ENCODE measurements at regions not wholly inside any gene's neighbourhood (a gene's known extent, or its start where the extent isn't known, plus 50 kb on each side); places are given as distances from the start of the nearest gene placed in this dataset.

DNA sequence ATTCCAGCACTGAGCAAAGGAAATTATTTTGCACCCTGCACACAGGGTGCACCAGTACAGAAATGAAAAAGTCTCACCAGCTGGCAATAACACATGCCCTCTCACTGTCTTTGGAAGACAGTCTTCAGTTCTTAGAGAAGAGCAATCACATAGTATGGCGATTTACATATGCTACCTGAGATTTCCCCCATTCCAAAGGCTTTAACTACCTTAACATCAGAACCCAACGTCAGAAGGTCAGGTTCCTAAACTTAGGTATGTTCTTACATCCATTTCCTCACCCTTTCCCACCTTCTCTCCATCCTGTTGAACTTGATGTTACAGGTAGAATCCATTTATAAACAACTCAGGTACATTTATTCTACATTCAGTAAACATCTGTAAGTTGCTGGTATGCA lies 167.8 kb downstream of the PAWR start:
- peaks cover 30% of the 10 kb centered on the region for H3K4me1 ChIP-seq (ENCODE audit: insufficient read depth)
- ATAC-seq (peak; percentile 75), DNase-seq (ENCODE audit: low spot score) (peak; percentile 60)
- no peak overlapping the region; the same call in 2 of the 3 replicates for H3K4me3 Mint-ChIP-seq
- H3K4me3 ChIP-seq = peak overlapping the region; percentile 33; the same call in 1 of the 2 replicates
- no peaks in the 10 kb centered on the region; the same call in 1 of the 2 replicates for H3F3A ChIP-seq (replicated peaks; ENCODE audit: low read depth)
- no peaks in the 10 kb centered on the region for H4K20me1 ChIP-seq (replicated peaks; ENCODE audit: insufficient read depth)
- no peaks in the 10 kb centered on the region for H3K27me3 Mint-ChIP-seq (ENCODE audit: insufficient read depth, low read depth, poor library complexity)
- H3K9me3 Mint-ChIP-seq = no peaks in the 10 kb centered on the region
- H3K27ac ChIP-seq (ENCODE audit: low read depth) = peak overlapping the region; percentile 76; the same call in 1 of the 2 replicates
- H3K79me2 ChIP-seq (replicated peaks; ENCODE audit: insufficient read depth) = no peaks in the 10 kb centered on the region
- H3K4me2 ChIP-seq = peak overlapping the region; percentile 63
- peaks cover 33% of the 10 kb centered on the region for H3K4me1 Mint-ChIP-seq
- no peaks in the 10 kb centered on the region; the same call in 2 of the 3 replicates for H3K36me3 Mint-ChIP-seq (ENCODE audit: low read depth)
- no peak overlapping the region for H2AFZ ChIP-seq
- H3K36me3 ChIP-seq (ENCODE audit: insufficient read depth) = no peaks in the 10 kb centered on the region
- no peak overlapping the region for H3K27ac Mint-ChIP-seq
- TF ChIP-seq, protein P1, sequence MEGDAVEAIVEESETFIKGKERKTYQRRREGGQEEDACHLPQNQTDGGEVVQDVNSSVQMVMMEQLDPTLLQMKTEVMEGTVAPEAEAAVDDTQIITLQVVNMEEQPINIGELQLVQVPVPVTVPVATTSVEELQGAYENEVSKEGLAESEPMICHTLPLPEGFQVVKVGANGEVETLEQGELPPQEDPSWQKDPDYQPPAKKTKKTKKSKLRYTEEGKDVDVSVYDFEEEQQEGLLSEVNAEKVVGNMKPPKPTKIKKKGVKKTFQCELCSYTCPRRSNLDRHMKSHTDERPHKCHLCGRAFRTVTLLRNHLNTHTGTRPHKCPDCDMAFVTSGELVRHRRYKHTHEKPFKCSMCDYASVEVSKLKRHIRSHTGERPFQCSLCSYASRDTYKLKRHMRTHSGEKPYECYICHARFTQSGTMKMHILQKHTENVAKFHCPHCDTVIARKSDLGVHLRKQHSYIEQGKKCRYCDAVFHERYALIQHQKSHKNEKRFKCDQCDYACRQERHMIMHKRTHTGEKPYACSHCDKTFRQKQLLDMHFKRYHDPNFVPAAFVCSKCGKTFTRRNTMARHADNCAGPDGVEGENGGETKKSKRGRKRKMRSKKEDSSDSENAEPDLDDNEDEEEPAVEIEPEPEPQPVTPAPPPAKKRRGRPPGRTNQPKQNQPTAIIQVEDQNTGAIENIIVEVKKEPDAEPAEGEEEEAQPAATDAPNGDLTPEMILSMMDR (conservative IDR thresholded peaks at IDR 0.05; ENCODE audit: low read depth in 2 of 2) = no peak
- TF ChIP-seq ZNF331 (CRISPR knock-in tag; IDR thresholded peaks at IDR 0.05; ENCODE audit: low read depth) (no peak), POLR2AphosphoS5 (IDR thresholded peaks at IDR 0.05; ENCODE audit: low read depth) (peak; percentile 39)
- no peaks in the 10 kb centered on the region for H3K9me2 ChIP-seq (ENCODE audit: insufficient read depth)
- H3K27me3 ChIP-seq (ENCODE audit: insufficient read depth) = no peaks in the 10 kb centered on the region

DNA sequence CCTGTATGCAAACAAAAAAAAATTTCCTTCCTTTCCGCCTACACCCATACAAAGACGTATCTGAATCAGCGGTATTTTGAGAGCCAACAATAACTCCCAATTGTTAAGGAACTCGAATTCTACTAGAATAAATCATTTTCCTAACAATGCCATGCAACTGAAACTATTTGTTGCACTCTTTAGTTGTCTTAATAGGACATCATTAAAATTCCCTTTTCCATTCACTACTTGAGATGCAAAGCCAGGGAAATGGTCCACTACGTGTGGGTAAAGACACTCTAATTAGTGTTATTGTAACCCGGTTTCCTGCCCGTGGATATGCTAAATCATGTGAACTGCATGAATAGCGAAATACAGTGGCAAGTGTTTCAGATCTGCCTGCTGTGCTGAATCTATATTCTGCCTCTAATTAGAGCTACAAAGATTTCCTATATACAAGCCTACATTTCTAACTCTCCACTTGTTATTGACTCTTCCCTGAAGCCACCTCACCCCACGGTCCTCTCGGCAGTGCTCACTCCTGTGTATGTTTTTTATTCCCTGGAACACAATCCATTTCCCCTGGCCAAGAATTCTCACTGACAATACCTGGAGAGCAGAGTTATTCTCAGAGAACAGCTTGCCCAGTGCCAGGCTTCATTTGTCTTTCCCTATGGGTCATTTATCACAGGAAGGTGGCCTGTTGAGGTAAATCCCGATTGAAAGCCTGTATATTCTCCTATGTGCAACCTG lies 168.3 kb downstream of the PAWR start:
- no peak for DNase-seq (ENCODE audit: low spot score)
- no peaks in the 10 kb centered on the region for H3K27me3 ChIP-seq (ENCODE audit: insufficient read depth)
- Mint-ChIP-seq H3K27me3 (ENCODE audit: insufficient read depth, low read depth, poor library complexity) (no peaks in the 10 kb centered on the region), H3K27ac (no peak overlapping the region), H3K4me1 (peaks cover 33% of the 10 kb centered on the region), H3K36me3 (ENCODE audit: low read depth) (no peaks in the 10 kb centered on the region; the same call in 2 of the 3 replicates), H3K9me3 (no peaks in the 10 kb centered on the region), H3K4me3 (peak overlapping the region; percentile 14)
- H3K9me2 ChIP-seq (ENCODE audit: insufficient read depth) = no peaks in the 10 kb centered on the region
- H3K36me3 ChIP-seq (ENCODE audit: insufficient read depth) = no peaks in the 10 kb centered on the region
- TF ChIP-seq JUNB (IDR thresholded peaks at IDR 0.05; ENCODE audit: unreplicated experiment) (no peak), NANOG (IDR thresholded peaks at IDR 0.05; ENCODE audit: borderline replicate concordance) (peak; percentile 51; the same call in 1 of the 2 replicates)
- H3K4me1 ChIP-seq (ENCODE audit: insufficient read depth) = peaks cover 30% of the 10 kb centered on the region
- H3F3A ChIP-seq (replicated peaks; ENCODE audit: low read depth) = no peaks in the 10 kb centered on the region; the same call in 1 of the 2 replicates
- no peaks in the 10 kb centered on the region for H3K79me2 ChIP-seq (replicated peaks; ENCODE audit: insufficient read depth)
- peak overlapping the region; percentile 76; the same call in 1 of the 2 replicates for H3K27ac ChIP-seq (ENCODE audit: low read depth)
- H3K4me3 ChIP-seq = peak overlapping the region; percentile 33
- H3K4me2 ChIP-seq = peak overlapping the region; percentile 63
- no peak overlapping the region for H2AFZ ChIP-seq
- no peaks in the 10 kb centered on the region for H4K20me1 ChIP-seq (replicated peaks; ENCODE audit: insufficient read depth)
- peak; percentile 62 for ATAC-seq

GRCh38 chr12:79521576-79521975 lies 169.2 kb downstream of the PAWR start:
- Histone ChIP-seq H4K20me1 (replicated peaks; ENCODE audit: insufficient read depth) (no peaks in the 10 kb centered on the region), H3K4me1 (ENCODE audit: insufficient read depth) (peaks cover 30% of the 10 kb centered on the region), H3K4me2 (peak overlapping the region; percentile 63; the same call in 1 of the 2 replicates), H3K4me3 (no peak overlapping the region), H3K9me2 (ENCODE audit: insufficient read depth) (no peaks in the 10 kb centered on the region), H3K27ac (ENCODE audit: low read depth) (no peak overlapping the region), H3K27me3 (ENCODE audit: insufficient read depth) (no peaks in the 10 kb centered on the region), H3K36me3 (ENCODE audit: insufficient read depth) (no peaks in the 10 kb centered on the region), H2AFZ (no peak overlapping the region), H3F3A (replicated peaks; ENCODE audit: low read depth) (no peaks in the 10 kb centered on the region; the same call in 1 of the 2 replicates), H3K79me2 (replicated peaks; ENCODE audit: insufficient read depth) (no peaks in the 10 kb centered on the region)
- peak; percentile 42 for ATAC-seq
- Mint-ChIP-seq H3K27ac (no peak overlapping the region), H3K4me1 (peaks cover 33% of the 10 kb centered on the region), H3K36me3 (ENCODE audit: low read depth) (no peaks in the 10 kb centered on the region; the same call in 2 of the 3 replicates), H3K4me3 (no peak overlapping the region), H3K9me3 (no peaks in the 10 kb centered on the region), H3K27me3 (ENCODE audit: insufficient read depth, low read depth, poor library complexity) (peaks cover 3% of the 10 kb centered on the region)
- no peak for DNase-seq (ENCODE audit: low spot score)
- no peak for TF ChIP-seq EZH2phosphoT487 (IDR thresholded peaks at IDR 0.05; ENCODE audit: unreplicated experiment)
- TF ChIP-seq, protein P2, sequence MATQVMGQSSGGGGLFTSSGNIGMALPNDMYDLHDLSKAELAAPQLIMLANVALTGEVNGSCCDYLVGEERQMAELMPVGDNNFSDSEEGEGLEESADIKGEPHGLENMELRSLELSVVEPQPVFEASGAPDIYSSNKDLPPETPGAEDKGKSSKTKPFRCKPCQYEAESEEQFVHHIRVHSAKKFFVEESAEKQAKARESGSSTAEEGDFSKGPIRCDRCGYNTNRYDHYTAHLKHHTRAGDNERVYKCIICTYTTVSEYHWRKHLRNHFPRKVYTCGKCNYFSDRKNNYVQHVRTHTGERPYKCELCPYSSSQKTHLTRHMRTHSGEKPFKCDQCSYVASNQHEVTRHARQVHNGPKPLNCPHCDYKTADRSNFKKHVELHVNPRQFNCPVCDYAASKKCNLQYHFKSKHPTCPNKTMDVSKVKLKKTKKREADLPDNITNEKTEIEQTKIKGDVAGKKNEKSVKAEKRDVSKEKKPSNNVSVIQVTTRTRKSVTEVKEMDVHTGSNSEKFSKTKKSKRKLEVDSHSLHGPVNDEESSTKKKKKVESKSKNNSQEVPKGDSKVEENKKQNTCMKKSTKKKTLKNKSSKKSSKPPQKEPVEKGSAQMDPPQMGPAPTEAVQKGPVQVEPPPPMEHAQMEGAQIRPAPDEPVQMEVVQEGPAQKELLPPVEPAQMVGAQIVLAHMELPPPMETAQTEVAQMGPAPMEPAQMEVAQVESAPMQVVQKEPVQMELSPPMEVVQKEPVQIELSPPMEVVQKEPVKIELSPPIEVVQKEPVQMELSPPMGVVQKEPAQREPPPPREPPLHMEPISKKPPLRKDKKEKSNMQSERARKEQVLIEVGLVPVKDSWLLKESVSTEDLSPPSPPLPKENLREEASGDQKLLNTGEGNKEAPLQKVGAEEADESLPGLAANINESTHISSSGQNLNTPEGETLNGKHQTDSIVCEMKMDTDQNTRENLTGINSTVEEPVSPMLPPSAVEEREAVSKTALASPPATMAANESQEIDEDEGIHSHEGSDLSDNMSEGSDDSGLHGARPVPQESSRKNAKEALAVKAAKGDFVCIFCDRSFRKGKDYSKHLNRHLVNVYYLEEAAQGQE (IDR thresholded peaks at IDR 0.05; ENCODE audit: unreplicated experiment) = no peak

All from GM23338 (cell line).